Activated gamma-delta T cell treated with Interleukin-2 at 50 U/mL for 16 hours (primary cell): ENCODE measurements at regions not wholly inside any gene's neighbourhood (a gene's known extent, or its start where the extent isn't known, plus 50 kb on each side); places are given as distances from the start of the nearest gene placed in this dataset.

ENCODE experiments used
- DNase-seq: peaks from one replicate; pipeline ENCODE4 v3.0.0-alpha.2; 2020

DNA sequence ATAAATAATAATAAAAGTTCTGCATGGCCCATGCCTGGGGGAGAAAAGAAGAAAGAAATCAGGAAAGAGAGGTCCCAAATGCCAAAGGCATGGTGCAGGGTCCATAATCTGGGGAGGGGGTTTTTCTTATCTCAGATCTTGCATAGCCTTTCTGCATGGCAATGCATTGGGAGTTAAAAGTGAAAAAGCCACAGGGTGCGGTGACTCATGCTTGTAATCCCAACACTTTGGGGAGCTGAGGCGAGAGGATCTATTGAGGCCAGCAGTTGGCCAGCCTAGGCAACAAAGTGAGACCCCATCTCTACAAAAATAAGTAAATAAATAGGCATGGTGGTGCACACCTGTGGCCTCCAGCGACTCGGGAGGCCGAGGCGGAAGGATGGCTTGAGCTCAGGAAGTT lies 76.8 kb upstream of the GATA2 start:
- no peak for DNase-seq

- DNase-seq = no peak
Observed at GRCh38 chr3:128568602-128569490, 75.8 kb upstream of the GATA2 start.

- no peak for DNase-seq
Observed at GRCh38 chr3:128567705-128568356, 74.8 kb upstream of the GATA2 start.

DNA sequence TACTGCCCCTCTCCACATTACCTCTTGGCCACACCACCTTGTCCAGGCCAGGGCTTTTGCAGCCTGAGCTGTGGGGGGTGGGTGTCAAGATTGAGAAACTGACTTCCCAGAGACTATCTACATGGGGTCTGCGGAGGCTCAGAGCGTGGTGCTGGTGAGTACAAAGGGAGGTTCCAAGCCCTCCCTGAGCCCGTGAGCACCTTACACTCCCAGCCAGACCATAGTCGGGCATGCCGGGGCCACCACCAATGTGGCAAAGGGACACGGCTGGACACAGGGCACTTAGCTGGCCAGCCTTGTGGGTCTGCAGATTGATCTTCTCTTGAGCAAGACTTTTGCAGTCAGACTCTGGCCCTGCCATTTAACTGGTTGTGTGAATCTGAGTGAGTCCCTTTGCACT lies 74.1 kb upstream of the GATA2 start:
- DNase-seq = no peak

DNA sequence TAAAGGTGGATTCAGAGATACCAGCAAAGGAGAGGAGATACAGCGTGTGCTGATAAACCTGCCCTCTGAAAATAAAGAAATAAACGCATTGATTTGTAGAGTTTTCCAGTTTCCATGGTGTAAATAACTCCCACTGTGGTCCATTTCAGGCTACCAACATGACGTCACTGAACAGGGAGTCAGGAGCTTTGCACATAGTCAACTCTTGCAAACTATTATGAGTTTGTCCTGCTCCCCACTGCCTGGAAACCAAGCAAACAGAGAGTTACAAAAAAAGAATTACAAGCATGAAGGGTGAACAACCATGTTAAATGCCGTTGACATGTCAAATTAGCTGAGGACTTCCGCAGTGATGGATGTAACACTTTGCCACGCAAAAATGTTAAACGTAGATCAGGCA lies 70.4 kb upstream of the GATA2 start:
- no peak for DNase-seq

- DNase-seq = no peak
Observed at GRCh38 chr3:128561504-128561903, 68.5 kb upstream of the GATA2 start.

GRCh38 chr3:128560768-128561167 lies 67.8 kb upstream of the GATA2 start:
- no peak for DNase-seq

GRCh38 chr3:128559486-128560225 lies 66.7 kb upstream of the GATA2 start:
- DNase-seq = peak; percentile 19

DNA sequence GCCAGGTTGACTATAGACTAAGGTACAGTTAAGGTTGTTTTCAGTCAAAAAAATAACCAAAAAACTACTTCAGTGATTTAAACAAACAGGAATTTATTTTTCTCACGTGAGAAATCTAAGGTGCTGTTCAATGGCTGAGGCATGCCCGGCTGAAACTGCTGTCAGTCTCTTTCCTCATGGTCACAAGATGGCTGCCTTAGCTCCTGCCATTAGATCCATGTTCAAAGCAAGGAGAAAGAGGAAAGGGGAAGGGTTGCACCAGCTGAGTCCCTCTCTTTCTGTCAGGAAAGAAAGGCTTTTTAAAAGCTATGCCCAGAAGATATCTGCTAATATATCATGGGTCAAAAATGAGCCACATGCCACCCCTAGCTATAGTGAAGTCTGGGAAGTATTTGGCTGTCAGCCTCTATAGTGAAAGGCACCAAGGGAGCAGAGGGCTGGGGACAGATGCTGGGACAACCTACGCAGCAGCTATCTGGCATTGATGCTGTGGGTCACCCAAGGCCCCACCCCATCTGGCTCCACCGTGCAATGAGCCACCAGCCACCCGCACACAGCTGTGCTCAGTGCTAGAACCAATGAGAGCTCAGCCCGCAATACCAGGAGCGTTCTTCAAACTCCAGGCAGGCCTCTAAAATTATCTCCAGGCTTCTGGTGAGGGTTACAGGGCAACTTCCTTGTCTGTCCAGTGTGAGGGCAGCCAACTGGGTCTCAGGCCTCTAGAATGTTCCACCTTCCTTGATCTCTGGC lies 64.7 kb upstream of the GATA2 start:
- no peak for DNase-seq

DNA sequence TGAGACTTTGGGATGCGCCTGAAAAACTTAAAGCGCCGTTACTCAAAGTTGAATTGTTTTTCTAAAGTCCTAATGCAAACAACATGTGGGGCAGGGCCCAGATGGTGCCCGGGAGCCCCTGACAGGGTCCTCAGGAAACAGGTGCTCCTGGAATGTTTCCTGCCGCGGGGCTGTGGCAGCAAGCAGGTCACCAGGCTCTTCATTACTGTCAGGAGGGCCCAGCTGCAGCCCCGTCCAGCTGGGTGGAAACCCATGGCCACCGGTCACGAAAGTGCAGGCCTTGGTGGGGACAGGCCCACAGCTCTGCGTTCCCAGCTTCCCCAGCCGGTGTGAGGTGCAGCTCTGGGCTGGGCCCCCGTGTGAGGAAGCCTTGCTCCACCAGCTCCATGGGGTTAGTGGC lies 63.9 kb upstream of the GATA2 start:
- no peak for DNase-seq

DNA sequence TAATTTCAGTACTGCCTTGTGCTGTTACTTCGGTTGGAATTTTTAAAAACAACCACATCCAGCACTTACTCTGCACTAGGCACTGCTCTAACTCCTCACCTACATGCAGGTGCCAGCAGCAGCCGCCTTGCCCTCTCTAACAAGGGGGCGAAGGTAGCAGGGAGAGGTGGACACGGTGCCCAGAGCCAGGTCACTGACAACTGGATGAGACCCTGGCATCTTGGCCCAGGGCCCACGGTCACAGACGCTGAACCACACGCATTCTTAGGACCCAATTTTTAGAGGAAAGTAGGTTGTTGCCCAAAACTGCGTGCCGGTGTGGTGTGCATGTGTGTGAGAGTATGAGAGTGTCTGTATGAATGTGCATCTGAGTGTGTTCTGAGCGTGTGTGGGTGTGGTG lies 63.4 kb upstream of the GATA2 start:
- DNase-seq = no peak

DNA sequence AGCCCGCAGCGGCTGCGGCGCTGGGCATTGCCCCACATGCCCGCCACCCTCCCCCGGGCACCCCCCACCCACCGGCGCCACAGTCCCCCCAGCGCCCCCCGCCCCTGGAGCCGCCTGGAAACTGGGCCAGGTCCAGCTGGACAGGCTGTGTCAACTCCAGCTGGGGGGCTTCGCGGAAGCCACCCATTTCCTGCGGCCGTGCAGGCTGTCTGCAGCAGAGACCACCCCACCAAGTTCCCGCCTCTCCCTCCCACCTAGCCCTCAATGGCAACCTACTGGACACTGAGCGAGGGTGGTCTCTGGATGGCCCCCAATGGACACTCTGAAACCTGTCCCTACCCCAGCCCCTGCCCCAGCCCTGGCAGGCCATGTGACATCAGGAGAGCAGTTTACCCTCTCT lies 62.8 kb upstream of the GATA2 start:
- DNase-seq = no peak

- no peak for DNase-seq
Observed at GRCh38 chr3:128555098-128555825, 62.3 kb upstream of the GATA2 start.

GRCh38 chr3:128554465-128555097 lies 61.6 kb upstream of the GATA2 start:
- DNase-seq = no peak

DNA sequence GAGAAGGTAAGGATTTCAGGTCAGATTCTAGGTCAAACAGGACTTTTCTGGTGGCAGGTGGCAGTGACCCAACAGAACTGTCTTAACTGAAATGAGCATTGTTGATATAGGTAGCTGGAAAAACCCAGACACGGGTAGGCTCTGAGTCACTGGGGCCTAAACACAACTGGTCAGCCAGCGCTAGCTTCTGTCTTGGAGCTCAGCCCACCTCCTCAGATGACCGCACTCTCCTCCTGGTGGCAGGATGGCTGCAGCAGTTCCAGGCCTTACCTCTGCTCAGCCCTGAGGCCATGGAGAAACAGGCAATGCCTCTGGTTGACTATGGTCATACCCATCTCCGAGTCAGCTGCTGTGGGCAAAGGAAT lies 61.1 kb upstream of the GATA2 start:
- no peak for DNase-seq

- no peak for DNase-seq
Observed at GRCh38 chr3:128553560-128553959, 60.6 kb upstream of the GATA2 start.

DNA sequence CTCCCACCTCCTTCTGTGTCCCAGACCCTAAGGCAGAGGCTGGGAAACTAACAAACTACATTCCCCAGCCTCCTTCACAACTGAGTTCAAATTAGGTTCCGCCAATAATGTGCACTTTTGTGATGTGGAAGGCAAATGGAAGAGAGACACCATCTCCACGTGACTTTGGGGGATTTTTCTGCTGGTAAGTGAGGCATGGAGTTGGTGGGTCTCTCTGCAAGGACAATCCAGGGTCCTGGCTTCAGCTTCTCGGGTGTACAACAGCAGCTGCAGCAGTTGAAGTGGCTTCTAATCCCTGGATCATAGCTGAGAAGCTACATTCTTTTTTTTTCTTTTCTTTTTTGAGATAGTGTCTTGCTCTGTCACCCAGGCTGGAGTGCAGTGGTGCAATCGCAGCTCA lies 58.9 kb upstream of the GATA2 start:
- DNase-seq = no peak

DNA sequence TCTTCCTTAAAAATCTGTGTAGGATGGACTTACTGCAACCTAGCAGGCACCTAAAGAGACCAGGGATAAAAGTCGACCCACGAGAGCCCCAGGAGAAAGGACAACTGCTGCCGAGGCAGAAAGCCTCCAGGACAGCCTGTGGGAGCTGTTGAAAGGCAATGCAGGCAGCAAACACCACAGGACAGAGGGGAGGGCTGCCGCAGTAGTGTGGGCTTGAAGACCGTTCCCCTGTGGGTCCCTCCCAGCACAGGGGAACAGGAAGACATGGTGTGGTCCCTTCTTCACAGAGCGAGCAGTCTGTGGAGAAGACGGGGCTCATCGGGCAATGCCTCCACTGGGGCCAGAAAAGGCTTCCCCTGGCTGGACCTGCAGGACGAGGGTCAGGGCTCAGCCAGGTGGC lies 58.5 kb upstream of the GATA2 start:
- DNase-seq = no peak

GRCh38 chr3:128550471-128551126 lies 57.6 kb upstream of the GATA2 start:
- DNase-seq = no peak

DNA sequence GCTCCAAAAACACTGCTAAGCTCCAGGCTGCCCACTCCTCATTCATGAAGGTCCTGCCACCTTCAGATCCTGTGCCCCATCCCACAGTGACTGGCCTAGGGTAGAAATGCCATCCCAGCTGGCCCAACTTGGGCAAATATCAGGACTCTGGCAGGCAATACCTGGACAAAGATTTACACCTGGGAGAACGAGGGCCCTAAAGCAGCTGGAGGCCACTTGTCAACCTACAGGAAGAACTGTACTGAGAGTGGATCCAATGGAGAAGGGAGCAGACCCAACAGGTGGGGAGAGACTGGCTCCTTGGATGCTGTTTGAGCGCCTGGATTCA lies 57.1 kb upstream of the GATA2 start:
- no peak for DNase-seq

DNA sequence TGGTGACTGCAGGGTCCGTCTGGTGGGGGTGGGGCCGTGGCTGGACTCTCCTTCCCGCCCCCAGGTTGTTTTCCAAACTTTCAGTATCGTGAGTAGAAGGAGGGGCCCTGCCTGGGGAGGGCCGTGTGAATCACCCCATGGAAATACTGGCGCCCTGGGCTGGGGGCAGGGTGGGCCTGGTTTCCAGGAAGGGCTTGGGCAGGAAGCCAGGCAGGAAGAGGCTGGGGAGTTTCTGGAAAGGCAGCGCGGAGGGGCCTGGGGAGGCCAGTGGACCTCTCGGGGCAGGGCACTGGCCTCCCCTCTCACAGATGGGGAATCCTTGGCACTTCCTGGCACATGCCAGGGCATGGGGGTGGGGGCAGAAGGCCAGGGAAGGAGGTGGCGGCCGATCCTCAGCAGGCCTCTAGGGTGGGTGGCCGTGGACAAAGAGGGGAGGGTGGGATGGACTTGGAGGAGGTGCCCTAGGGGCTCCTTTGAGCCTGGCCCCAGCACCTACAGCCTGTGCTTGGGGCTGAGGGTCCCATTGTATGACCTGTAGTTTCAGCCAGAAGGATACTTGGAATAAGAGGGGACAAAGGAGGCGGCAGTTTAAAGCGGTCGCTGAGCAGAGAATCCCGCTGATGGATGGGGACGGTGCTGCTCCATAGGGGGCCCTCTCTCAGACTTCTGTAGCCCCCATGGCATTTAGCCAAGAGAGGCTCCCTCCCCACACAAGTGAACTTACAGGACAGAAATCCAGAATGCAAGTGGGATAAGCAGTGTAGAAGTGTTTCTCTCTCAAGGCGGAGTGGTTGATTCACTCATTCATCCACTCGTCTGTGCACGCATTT lies 56.5 kb upstream of the GATA2 start:
- no peak for DNase-seq
